WERI-Rb-1 (cell line): ENCODE measurements at regions not wholly inside any gene's neighbourhood (a gene's known extent, or its start where the extent isn't known, plus 50 kb on each side); places are given as distances from the start of the nearest gene placed in this dataset.
"Not testable (repeated sequence)": the region's sequence is repeated elsewhere in the genome, so short reads cannot be mapped to it uniquely, and the experiment has no call there.

Experiments used
- DNase-seq: peaks from one replicate; pipeline ENCODE4 v3.0.0-alpha.2; 2020
- H3K27ac ChIP-seq: fragments of 250-450 bp; sonication (Bioruptor Pico); 2 replicates; pipeline ENCODE4 v1.5.1; 2020; ENCODE audit warnings: mild to moderate bottlenecking, moderate library complexity
- H3K27me3 ChIP-seq: fragments of 250-450 bp; sonication (Bioruptor Pico); 2 replicates; pipeline ENCODE4 v1.5.1; 2021; ENCODE audit warnings: mild to moderate bottlenecking, low read depth, moderate library complexity; ENCODE audit not compliant: insufficient read depth, severe bottlenecking
- H3K36me3 ChIP-seq: fragments of 250-450 bp; sonication (Bioruptor Pico); 2 replicates; pipeline ENCODE4 v1.5.1; 2020; ENCODE audit warnings: mild to moderate bottlenecking, moderate library complexity
- H3K4me3 ChIP-seq: 2 replicates; pipeline ENCODE4 v1.5.1; 2011; ENCODE audit warnings: low read depth, mild to moderate bottlenecking, control low read depth, low read length
- H3K9me3 ChIP-seq: fragments of 250-450 bp; sonication (Bioruptor Pico); 2 replicates; pipeline ENCODE4 v1.5.1; 2021; ENCODE audit warnings: mild to moderate bottlenecking, moderate library complexity; ENCODE audit not compliant: severe bottlenecking
- CTCF ChIP-seq: IDR thresholded peaks from 2 replicates; pipeline ENCODE4 v1.5.1; 2011; ENCODE audit warnings: low read depth, mild to moderate bottlenecking, control low read depth, inconsistent platforms, low read length

GRCh38 chr13:44690376-44690775 lies 114.2 kb upstream of the TSC22D1 start:
- no peak overlapping the region for H3K4me3 ChIP-seq
- no peak overlapping the region for H3K27ac ChIP-seq
- no peak for TF ChIP-seq CTCF
- no peaks in the 10 kb centered on the region for H3K27me3 ChIP-seq
- no peaks in the 10 kb centered on the region for H3K9me3 ChIP-seq
- H3K36me3 ChIP-seq, result no peaks in the 10 kb centered on the region
- DNase-seq, result no peak

- no peak overlapping the region for H3K27ac ChIP-seq
- H3K9me3 ChIP-seq, result no peaks in the 10 kb centered on the region
- H3K4me3 ChIP-seq, result no peak overlapping the region
- H3K36me3 ChIP-seq, result no peaks in the 10 kb centered on the region
- no peak for TF ChIP-seq CTCF
- H3K27me3 ChIP-seq, result no peaks in the 10 kb centered on the region
- no peak for DNase-seq
These were observed 112.5 kb upstream of the TSC22D1 start for GRCh38 chr13:44688652-44689051.

GRCh38 chr13:44686531-44686934 lies 110.4 kb upstream of the TSC22D1 start:
- TF ChIP-seq CTCF, result no peak
- Histone ChIP-seq H3K4me3 (no peak overlapping the region), H3K9me3 (no peaks in the 10 kb centered on the region), H3K27me3 (no peaks in the 10 kb centered on the region), H3K27ac (no peak overlapping the region), H3K36me3 (no peaks in the 10 kb centered on the region)
- DNase-seq, result no peak

GRCh38 chr13:44685641-44686040 lies 109.5 kb upstream of the TSC22D1 start:
- TF ChIP-seq CTCF, result no peak
- no peak for DNase-seq
- no peak overlapping the region for H3K27ac ChIP-seq
- H3K9me3 ChIP-seq, result peaks cover 3% of the 10 kb centered on the region
- no peaks in the 10 kb centered on the region for H3K36me3 ChIP-seq
- H3K27me3 ChIP-seq, result no peaks in the 10 kb centered on the region
- H3K4me3 ChIP-seq, result no peak overlapping the region

GRCh38 chr13:44682416-44682815 lies 106.3 kb upstream of the TSC22D1 start:
- H3K27me3 ChIP-seq, H3K27ac ChIP-seq, H3K36me3 ChIP-seq, H3K4me3 ChIP-seq, H3K9me3 ChIP-seq, DNase-seq: not testable (repeated sequence)

- H3K36me3 ChIP-seq, result no peaks in the 10 kb centered on the region
- no peak overlapping the region for H3K27ac ChIP-seq
- H3K9me3 ChIP-seq, result peaks cover 3% of the 10 kb centered on the region
- no peak for DNase-seq
- TF ChIP-seq CTCF, result no peak
- H3K27me3 ChIP-seq, result no peaks in the 10 kb centered on the region
- H3K4me3 ChIP-seq, result no peak overlapping the region
These were observed 104.7 kb upstream of the TSC22D1 start for GRCh38 chr13:44680746-44681355.
